ENCODE measurements at regions not wholly inside any gene's neighbourhood (a gene's known extent, or its start where the extent isn't known, plus 50 kb on each side); places are given as distances from the start of the nearest gene placed in this dataset.
A peak's percentile ranks its signal among the peaks of the same experiment; 100 is the strongest.

DNA sequence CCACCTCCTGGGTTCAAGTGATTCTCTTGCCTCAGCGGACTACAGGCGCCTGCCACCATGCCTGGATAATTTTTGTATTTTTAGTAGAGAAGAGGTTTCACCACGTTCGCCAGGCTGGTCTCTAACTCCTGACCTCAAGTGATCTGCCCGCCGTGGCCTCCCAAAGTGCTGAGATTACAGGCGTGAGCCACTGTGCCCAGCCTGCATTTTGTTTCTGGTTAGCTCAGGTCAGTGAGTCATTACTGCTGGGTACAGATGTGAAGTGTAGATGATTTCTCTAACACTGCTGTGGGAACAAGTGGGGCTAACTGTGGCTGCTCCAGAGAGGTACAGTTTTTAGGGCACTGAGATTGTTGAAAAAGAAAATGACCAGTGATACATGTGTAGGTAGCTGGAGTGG, 188.6 kb downstream of the PRL start:
- no peaks in the 10 kb centered on the region for H3K4me1 ChIP-seq
- H3K4me3 ChIP-seq, result no peak overlapping the region
- no peak for ATAC-seq
- H3K9me3 ChIP-seq, result no peaks in the 10 kb centered on the region
- H3K36me3 ChIP-seq (replicated peaks in 1 of 2; ENCODE audit: insufficient read depth in 1 of 2, low read depth in 2 of 2), result no peaks in the 10 kb centered on the region
- DNase-seq, result no peak
- H3K27ac ChIP-seq, result no peak overlapping the region
- TF ChIP-seq, protein P1, sequence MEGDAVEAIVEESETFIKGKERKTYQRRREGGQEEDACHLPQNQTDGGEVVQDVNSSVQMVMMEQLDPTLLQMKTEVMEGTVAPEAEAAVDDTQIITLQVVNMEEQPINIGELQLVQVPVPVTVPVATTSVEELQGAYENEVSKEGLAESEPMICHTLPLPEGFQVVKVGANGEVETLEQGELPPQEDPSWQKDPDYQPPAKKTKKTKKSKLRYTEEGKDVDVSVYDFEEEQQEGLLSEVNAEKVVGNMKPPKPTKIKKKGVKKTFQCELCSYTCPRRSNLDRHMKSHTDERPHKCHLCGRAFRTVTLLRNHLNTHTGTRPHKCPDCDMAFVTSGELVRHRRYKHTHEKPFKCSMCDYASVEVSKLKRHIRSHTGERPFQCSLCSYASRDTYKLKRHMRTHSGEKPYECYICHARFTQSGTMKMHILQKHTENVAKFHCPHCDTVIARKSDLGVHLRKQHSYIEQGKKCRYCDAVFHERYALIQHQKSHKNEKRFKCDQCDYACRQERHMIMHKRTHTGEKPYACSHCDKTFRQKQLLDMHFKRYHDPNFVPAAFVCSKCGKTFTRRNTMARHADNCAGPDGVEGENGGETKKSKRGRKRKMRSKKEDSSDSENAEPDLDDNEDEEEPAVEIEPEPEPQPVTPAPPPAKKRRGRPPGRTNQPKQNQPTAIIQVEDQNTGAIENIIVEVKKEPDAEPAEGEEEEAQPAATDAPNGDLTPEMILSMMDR (IDR thresholded peaks at IDR 0.05), result no peak
- no peak for TF ChIP-seq POLR2A (IDR thresholded peaks at IDR 0.05)
- WGBS, 2 donors, result 79 to 91% methylated on average over 7 of the region's 7 CpGs
- intact Hi-C loops (cut with DNase I), result no loop called here
- no peaks in the 10 kb centered on the region for H3K27me3 ChIP-seq

DNA sequence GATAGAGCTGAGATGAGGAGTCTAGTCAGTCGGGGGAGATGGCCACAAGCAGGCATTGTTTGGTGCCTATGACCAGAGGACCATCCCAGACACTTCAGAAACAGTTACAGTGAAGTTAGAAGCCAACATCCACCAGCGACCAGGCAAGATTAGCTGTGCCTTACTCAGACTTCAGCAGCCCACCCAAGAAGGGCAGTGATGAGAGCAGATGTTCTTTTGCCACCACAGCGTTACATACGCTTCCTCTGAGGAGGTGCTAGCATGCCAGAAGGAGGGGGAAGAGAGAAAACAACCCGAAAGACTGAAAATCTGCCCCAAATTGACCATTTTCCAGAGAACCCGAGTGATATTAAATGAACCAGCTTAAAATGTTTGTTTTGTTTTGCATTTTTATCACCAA, 186.8 kb downstream of the PRL start:
- no peak for DNase-seq
- no peaks in the 10 kb centered on the region for H3K9me3 ChIP-seq
- no peaks in the 10 kb centered on the region for H3K27me3 ChIP-seq
- no peak overlapping the region for H3K27ac ChIP-seq
- no peak for TF ChIP-seq POLR2A (IDR thresholded peaks at IDR 0.05)
- TF ChIP-seq, protein P1 (IDR thresholded peaks at IDR 0.05), result no peak
- 75 to 76% methylated on average over 6 of the region's 6 CpGs for WGBS, 2 donors
- no peak for ATAC-seq
- H3K4me3 ChIP-seq, result no peak overlapping the region
- H3K36me3 ChIP-seq (replicated peaks in 1 of 2; ENCODE audit: insufficient read depth in 1 of 2, low read depth in 2 of 2), result no peaks in the 10 kb centered on the region
- H3K4me1 ChIP-seq, result no peaks in the 10 kb centered on the region
- intact Hi-C loops (cut with DNase I), result no loop called here

DNA sequence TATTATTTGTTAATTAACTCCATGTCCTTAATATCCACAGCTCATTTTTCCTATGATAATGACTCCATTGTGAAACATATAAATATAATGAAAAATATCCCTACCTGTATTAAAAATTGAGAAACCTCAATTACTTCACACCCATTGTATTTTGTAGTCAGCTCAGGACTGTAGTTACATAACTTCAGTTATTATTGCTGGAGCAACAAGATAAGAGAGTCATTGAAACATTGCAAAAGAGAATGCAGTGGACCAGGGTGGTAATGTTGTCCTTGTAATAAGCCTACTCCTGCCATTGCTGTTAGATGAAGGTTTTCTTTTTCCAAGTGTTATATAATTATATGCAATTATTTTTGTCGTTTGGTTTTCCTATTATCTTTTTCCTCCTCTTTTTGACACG, 184.4 kb downstream of the PRL start:
- WGBS, 2 donors, result 20 to 32% methylated on average over 2 of the region's 2 CpGs
- Histone ChIP-seq H3K9me3 (no peaks in the 10 kb centered on the region), H3K27me3 (no peaks in the 10 kb centered on the region), H3K4me3 (no peak overlapping the region), H3K36me3 (replicated peaks in 1 of 2; ENCODE audit: insufficient read depth in 1 of 2, low read depth in 2 of 2) (no peaks in the 10 kb centered on the region), H3K4me1 (no peaks in the 10 kb centered on the region), H3K27ac (no peak overlapping the region)
- TF ChIP-seq, protein P1 (IDR thresholded peaks at IDR 0.05), result no peak
- no peak for TF ChIP-seq POLR2A (IDR thresholded peaks at IDR 0.05)
- ATAC-seq (no peak), DNase-seq (no peak)
- intact Hi-C loops (cut with DNase I), result no loop called here

DNA sequence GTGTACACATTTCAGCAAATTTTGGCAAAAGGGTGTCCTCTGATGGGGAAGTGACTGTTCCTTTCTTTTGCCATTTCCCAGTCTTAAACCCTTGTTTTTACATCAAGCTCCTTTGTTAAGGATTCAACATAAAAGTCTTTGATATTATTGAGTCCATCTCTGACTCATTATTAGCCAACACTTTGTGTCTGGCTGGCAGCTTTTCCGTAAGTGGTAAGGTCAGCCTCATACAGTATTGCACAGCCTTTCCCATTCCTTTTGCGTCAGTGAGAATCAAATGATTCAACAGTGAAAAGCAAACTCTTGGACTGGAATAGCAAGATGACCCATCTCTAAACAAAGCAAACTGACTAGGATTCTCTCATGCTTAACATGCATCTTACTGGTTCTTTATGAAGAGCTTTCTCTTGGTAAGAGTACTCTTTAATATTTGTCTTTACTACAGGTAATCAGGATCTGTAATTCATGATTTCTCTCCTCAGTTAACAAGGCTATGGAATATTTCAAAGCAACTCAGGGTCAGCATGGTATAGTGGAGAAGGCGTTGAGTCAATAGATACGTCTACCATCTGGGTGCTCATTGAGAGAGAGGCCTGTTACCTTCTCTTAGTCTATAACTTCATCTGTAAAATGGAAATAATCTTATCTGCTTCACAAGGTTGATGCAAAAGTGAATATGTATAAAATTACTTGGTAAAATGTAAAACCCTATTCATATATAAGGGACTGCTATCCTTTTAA, 183.6 kb downstream of the PRL start:
- TF ChIP-seq POLR2A (IDR thresholded peaks at IDR 0.05), result no peak
- no peaks in the 10 kb centered on the region for H3K4me1 ChIP-seq
- H3K27ac ChIP-seq, result no peak overlapping the region
- ATAC-seq (no peak), DNase-seq (peak in 2 of 4 donors; percentile 11 to 16)
- intact Hi-C loops (cut with DNase I), result no loop called here
- no peaks in the 10 kb centered on the region for H3K9me3 ChIP-seq
- 80 to 87% methylated on average over 4 of the region's 4 CpGs for WGBS, 2 donors
- H3K27me3 ChIP-seq, result no peaks in the 10 kb centered on the region
- H3K36me3 ChIP-seq (replicated peaks in 1 of 2; ENCODE audit: insufficient read depth in 1 of 2, low read depth in 2 of 2), result no peaks in the 10 kb centered on the region
- no peak overlapping the region for H3K4me3 ChIP-seq

DNA sequence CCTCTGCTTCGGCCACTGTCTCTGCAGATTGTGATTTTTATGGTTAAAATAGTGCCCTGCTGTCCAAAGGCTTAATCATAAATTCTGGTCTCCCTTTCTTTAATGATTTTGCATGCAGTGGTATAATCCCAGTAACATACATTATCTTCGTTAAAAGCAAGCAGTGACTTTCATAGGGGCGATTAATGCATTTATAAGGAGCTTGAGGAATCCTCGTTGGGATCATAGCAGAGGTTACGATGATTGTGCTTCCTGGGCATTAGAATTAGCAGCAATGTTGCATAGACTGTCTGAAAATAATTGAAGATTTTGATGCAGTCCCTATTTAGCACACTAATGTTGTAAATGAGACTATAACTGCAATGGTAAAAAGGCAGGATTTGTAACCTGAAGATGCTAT, 181.3 kb downstream of the PRL start:
- DNase-seq, result no peak
- Histone ChIP-seq H3K9me3 (no peaks in the 10 kb centered on the region), H3K36me3 (replicated peaks in 1 of 2; ENCODE audit: insufficient read depth in 1 of 2, low read depth in 2 of 2) (no peaks in the 10 kb centered on the region), H3K27ac (no peak overlapping the region), H3K4me3 (no peak overlapping the region), H3K27me3 (no peaks in the 10 kb centered on the region), H3K4me1 (no peaks in the 10 kb centered on the region)
- 68 to 79% methylated on average over 5 of the region's 5 CpGs for WGBS, 2 donors
- no peak for TF ChIP-seq POLR2A (IDR thresholded peaks at IDR 0.05)
- TF ChIP-seq, protein P1 (IDR thresholded peaks at IDR 0.05), result no peak
- no peak for ATAC-seq
- intact Hi-C loops (cut with DNase I), result no loop called here
